RWPE1 (cell line): ENCODE measurements at regions not wholly inside any gene's neighbourhood (a gene's known extent, or its start where the extent isn't known, plus 50 kb on each side); places are given as distances from the start of the nearest gene placed in this dataset.

Experiments used
- CTCF ChIA-PET: fragments of 350-600 bp; sonication (Branson Sonifier 250); formaldehyde crosslinking; extraction: SDS; loops from one replicate; lab custom pipeline; 2021; lab: Yijun Ruan, JAX
- POLR2A ChIA-PET: fragments of 400-600 bp; formaldehyde crosslinking; extraction: SDS; loops from one replicate; lab custom pipeline; 2020; ENCODE audit warnings: antibody characterized with exemption; ENCODE audit not compliant: low non-redundant PET; lab: Yijun Ruan, JAX
- DNase-seq: peaks from one replicate; pipeline ENCODE4 v3.0.0; 2012; ENCODE audit warnings: low spot score
- H3K27ac ChIP-seq: fragments of 450-650 bp; 2 replicates; pipeline ENCODE4 v1.5.1; 2017
- TF ChIP-seq, protein P1 (sequence below): fragments of 450-650 bp; conservative IDR thresholded peaks from 2 replicates; pipeline ENCODE4 v1.5.1; 2017; ENCODE audit warnings: low read depth, mild to moderate bottlenecking

DNA sequence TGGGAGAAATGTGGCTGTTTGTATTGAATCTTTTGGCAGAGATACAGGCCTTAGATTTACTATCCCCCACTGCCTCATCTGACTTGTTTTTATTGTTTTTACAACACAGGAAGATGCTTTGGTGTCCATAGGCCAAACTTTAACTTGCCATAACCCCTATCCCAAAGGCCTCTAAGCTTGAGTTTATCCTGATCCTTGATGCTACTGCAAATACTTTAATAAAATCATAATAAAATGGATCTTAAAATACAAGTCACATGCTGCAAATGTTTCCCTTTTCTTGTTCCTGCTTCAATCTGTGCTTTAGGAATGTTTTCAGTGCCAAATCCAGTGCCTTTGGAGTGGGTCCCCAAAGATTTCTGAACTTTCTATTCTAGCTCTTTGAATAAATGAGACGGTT is 770.6 kb downstream of the DACH1 start:
- CTCF ChIA-PET = interaction anchor here (0.6 kb wide), 1 partner anchor 10 kb away, joined by 4 read pairs; no protein-coding TSS in a partner anchor
- TF ChIP-seq, protein P1, sequence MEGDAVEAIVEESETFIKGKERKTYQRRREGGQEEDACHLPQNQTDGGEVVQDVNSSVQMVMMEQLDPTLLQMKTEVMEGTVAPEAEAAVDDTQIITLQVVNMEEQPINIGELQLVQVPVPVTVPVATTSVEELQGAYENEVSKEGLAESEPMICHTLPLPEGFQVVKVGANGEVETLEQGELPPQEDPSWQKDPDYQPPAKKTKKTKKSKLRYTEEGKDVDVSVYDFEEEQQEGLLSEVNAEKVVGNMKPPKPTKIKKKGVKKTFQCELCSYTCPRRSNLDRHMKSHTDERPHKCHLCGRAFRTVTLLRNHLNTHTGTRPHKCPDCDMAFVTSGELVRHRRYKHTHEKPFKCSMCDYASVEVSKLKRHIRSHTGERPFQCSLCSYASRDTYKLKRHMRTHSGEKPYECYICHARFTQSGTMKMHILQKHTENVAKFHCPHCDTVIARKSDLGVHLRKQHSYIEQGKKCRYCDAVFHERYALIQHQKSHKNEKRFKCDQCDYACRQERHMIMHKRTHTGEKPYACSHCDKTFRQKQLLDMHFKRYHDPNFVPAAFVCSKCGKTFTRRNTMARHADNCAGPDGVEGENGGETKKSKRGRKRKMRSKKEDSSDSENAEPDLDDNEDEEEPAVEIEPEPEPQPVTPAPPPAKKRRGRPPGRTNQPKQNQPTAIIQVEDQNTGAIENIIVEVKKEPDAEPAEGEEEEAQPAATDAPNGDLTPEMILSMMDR = no peak
- POLR2A ChIA-PET = no interaction called here
- H3K27ac ChIP-seq = no peak overlapping the region
- DNase-seq = no peak

DNA sequence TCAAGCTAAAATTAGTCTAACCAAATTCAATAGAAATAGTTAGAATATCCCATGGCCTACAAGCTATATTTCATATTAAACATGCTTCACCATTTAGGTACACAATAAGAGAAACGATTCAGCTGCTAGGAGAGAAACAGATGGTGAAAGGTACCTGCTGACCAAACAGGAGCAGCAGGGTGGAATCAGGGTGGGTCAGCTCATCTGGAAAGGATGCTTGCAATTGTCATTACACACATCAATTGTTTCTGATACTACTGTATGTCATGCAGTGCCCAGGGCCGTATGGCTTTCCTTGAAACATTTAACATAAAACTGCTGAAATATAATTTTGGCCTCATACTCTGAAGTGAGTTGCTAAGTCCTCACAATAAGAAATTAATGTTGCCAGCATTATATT is 776.0 kb downstream of the DACH1 start:
- no peak for DNase-seq
- POLR2A ChIA-PET = no interaction called here
- CTCF ChIA-PET = no interaction called here
- TF ChIP-seq, protein P1 = no peak
- H3K27ac ChIP-seq = no peak overlapping the region

- ChIA-PET CTCF (no interaction called here), POLR2A (no interaction called here)
- TF ChIP-seq, protein P1 = no peak
- no peak overlapping the region for H3K27ac ChIP-seq
- no peak for DNase-seq
Observed at GRCh38 chr13:71089056-71089455, 777.9 kb downstream of the DACH1 start.

- DNase-seq = no peak
- POLR2A ChIA-PET = no interaction called here
- CTCF ChIA-PET = no interaction called here
- H3K27ac ChIP-seq = no peak overlapping the region
- TF ChIP-seq, protein P1 = no peak
Observed at GRCh38 chr13:71087432-71087831, 779.6 kb downstream of the DACH1 start.

DNA sequence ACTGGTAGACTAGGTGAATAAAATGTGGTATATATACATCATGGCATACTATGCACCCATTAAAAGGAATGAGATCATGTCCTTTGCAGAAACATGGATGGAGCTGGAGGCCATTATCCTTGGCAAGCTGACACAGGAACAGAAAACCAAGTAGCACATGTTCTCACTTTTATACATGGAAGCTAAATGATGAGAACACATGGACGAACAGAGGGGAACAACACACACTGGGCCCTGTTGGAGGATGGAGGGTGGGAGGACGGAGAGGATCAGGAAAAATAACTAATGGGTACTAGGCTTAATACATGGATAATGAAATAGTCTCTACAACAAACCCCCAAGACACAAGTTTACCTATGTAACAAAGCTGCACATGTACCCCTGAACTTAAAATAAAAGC is 780.0 kb downstream of the DACH1 start:
- POLR2A ChIA-PET = no interaction called here
- TF ChIP-seq, protein P1 = no peak
- H3K27ac ChIP-seq = no peak overlapping the region
- no peak for DNase-seq
- CTCF ChIA-PET = no interaction called here

DNA sequence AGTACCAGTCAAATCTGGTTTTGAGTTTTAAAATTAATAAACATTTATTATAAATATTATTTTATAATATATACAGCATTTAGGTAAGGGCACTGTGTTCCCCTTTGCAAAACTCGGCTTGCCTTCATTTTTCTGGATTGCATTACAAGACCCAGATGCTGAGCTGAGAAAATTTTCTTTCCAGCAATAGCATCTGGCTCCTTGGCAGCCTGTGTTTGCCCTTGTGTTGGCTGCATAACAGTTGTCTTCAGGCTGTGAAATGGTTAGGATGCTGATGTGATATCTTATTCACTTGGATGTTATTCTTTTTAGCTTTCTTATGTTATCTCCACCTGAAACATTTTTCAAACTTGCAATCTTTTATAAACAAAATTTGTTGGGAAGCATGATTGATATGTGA is 784.4 kb downstream of the DACH1 start:
- TF ChIP-seq, protein P1 = no peak
- no peak overlapping the region for H3K27ac ChIP-seq
- DNase-seq = no peak
- ChIA-PET POLR2A (no interaction called here), CTCF (no interaction called here)
